H9 (cell line): ENCODE measurements at regions not wholly inside any gene's neighbourhood (a gene's known extent, or its start where the extent isn't known, plus 50 kb on each side); places are given as distances from the start of the nearest gene placed in this dataset.

Experiments
- DNase-seq: peaks from one replicate; pipeline ENCODE4 v3.0.0-alpha.2; 2017
- H2AFZ ChIP-seq: one replicate; pipeline ENCODE4 v1.6.1; 2013; ENCODE audit warnings: mild to moderate bottlenecking, low read length, control low read depth, moderate library complexity
- H2AK5ac ChIP-seq: 2 replicates; pipeline ENCODE4 v1.6.1; 2013; ENCODE audit warnings: low read length, control low read depth, mixed read lengths; ENCODE audit not compliant: insufficient read length
- H2BK120ac ChIP-seq: one replicate; pipeline ENCODE4 v1.6.1; 2013; ENCODE audit warnings: low read depth, mild to moderate bottlenecking, low read length, control low read depth, inconsistent platforms; ENCODE audit not compliant: poor library complexity, severe bottlenecking
- H2BK12ac ChIP-seq: 2 replicates; pipeline ENCODE4 v1.6.1; 2013; ENCODE audit warnings: low read length, control low read depth, mixed read lengths, low read depth; ENCODE audit not compliant: insufficient read length
- H2BK15ac ChIP-seq: 2 replicates; pipeline ENCODE4 v1.6.1; 2013; ENCODE audit warnings: low read depth, low read length, control low read depth
- H2BK20ac ChIP-seq: one replicate; pipeline ENCODE4 v1.6.1; 2013; ENCODE audit warnings: low read depth, mild to moderate bottlenecking, low read length, control low read depth, inconsistent platforms; ENCODE audit not compliant: poor library complexity, severe bottlenecking
- H2BK5ac ChIP-seq: 2 replicates; pipeline ENCODE4 v1.6.1; 2013; ENCODE audit warnings: low read length, control low read depth, mixed read lengths; ENCODE audit not compliant: insufficient read length
- H3K14ac ChIP-seq: 2 replicates; pipeline ENCODE4 v1.6.1; 2013; ENCODE audit warnings: low read length, control low read depth; ENCODE audit not compliant: insufficient read depth
- H3K18ac ChIP-seq: 2 replicates; pipeline ENCODE4 v1.6.1; 2013; ENCODE audit warnings: low read depth, mild to moderate bottlenecking, mixed read lengths, low read length, control low read depth; ENCODE audit not compliant: insufficient read length
- H3K23ac ChIP-seq: 2 replicates; pipeline ENCODE4 v1.6.1; 2013; ENCODE audit warnings: low read length, control low read depth, mixed read lengths, low read depth; ENCODE audit not compliant: insufficient read length
- H3K23me2 ChIP-seq: 2 replicates; pipeline ENCODE4 v1.6.1; 2013; ENCODE audit warnings: low read depth, mild to moderate bottlenecking, mixed read lengths, low read length, control low read depth; ENCODE audit not compliant: insufficient read length, poor library complexity, severe bottlenecking
- H3K27ac ChIP-seq: 2 replicates; pipeline ENCODE4 v1.5.1; 2013; ENCODE audit warnings: low read length, control low read depth, mixed read lengths, low read depth; ENCODE audit not compliant: insufficient read length
- H3K27me3 ChIP-seq: 2 replicates; pipeline ENCODE4 v1.6.1; 2013; ENCODE audit warnings: low read length, control low read depth, inconsistent platforms; ENCODE audit not compliant: insufficient read depth
- H3K4ac ChIP-seq: 2 replicates; pipeline ENCODE4 v1.6.1; 2013; ENCODE audit warnings: low read depth, mild to moderate bottlenecking, control low read depth, inconsistent platforms, low read length, moderate library complexity
- H3K4me1 ChIP-seq: 2 replicates; pipeline ENCODE4 v1.6.1; 2013; ENCODE audit warnings: low read length, control low read depth, inconsistent platforms; ENCODE audit not compliant: insufficient read depth
- H3K4me2 ChIP-seq: 2 replicates; pipeline ENCODE4 v1.6.1; 2013; ENCODE audit warnings: low read length, control low read depth, mixed read lengths; ENCODE audit not compliant: insufficient read length, insufficient read depth
- H3K56ac ChIP-seq: 2 replicates; pipeline ENCODE4 v1.6.1; 2013; ENCODE audit warnings: low read depth, mild to moderate bottlenecking, mixed read lengths, low read length, control low read depth; ENCODE audit not compliant: insufficient read length
- H3K79me1 ChIP-seq: 2 replicates; pipeline ENCODE4 v1.6.1; 2013; ENCODE audit warnings: low read depth, mild to moderate bottlenecking, moderate library complexity, low read length, control low read depth, inconsistent platforms; ENCODE audit not compliant: insufficient read depth, poor library complexity, severe bottlenecking
- H3K79me2 ChIP-seq: 2 replicates; pipeline ENCODE4 v1.6.1; 2013; ENCODE audit warnings: low read length, control low read depth, inconsistent platforms; ENCODE audit not compliant: insufficient read depth
- H3K9ac ChIP-seq: 2 replicates; pipeline ENCODE4 v1.6.1; 2013; ENCODE audit warnings: low read length, control low read depth, mixed read lengths; ENCODE audit not compliant: insufficient read length; ENCODE audit errors: extremely low read depth
- H3K9me3 ChIP-seq: one replicate; pipeline ENCODE4 v1.6.1; 2013; ENCODE audit warnings: low read depth, low read length, inconsistent platforms; ENCODE audit not compliant: control insufficient read depth
- H3T11ph ChIP-seq: one replicate; pipeline ENCODE4 v1.6.1; 2013; ENCODE audit warnings: mild to moderate bottlenecking, low read length, control low read depth, inconsistent platforms
- H4K20me1 ChIP-seq: one replicate; pipeline ENCODE4 v1.6.1; 2013; ENCODE audit not compliant: control insufficient read depth, insufficient read length, insufficient read depth
- H4K5ac ChIP-seq: 2 replicates; pipeline ENCODE4 v1.6.1; 2013; ENCODE audit warnings: low read depth, mild to moderate bottlenecking, mixed read lengths, low read length, control low read depth; ENCODE audit not compliant: insufficient read length
- H4K8ac ChIP-seq: replicated peaks from 2 replicates; pipeline ENCODE4 v1.6.1; 2013; ENCODE audit warnings: low read length, control low read depth, mixed read lengths, low read depth; ENCODE audit not compliant: insufficient read length
- H4K91ac ChIP-seq: 2 replicates; pipeline ENCODE4 v1.6.1; 2013; ENCODE audit warnings: low read depth, mild to moderate bottlenecking, moderate library complexity, mixed read lengths, low read length, control low read depth; ENCODE audit not compliant: insufficient read length
- H3K27ac Mint-ChIP-seq, 3 experiments: 2 replicates in 2 of 3; 3 replicates in 1 of 3; pipeline ENCODE4 v1.8.0; 2020 to 2021; ENCODE audit warnings: mixed read lengths in 3 of 3, mild to moderate bottlenecking in 1 of 3, moderate library complexity in 1 of 3
- H3K27me3 Mint-ChIP-seq: 2 replicates; pipeline ENCODE4 v1.8.0; 2021; ENCODE audit warnings: low read depth, mild to moderate bottlenecking, moderate library complexity, mixed read lengths
- H3K36me3 Mint-ChIP-seq, 3 experiments: 2 replicates in 2 of 3; 3 replicates in 1 of 3; pipeline ENCODE4 v1.8.0; 2020 to 2021; ENCODE audit warnings: low read depth in 3 of 3, mixed read lengths in 3 of 3; ENCODE audit not compliant: insufficient read depth in 1 of 3
- H3K4me1 Mint-ChIP-seq, 2 experiments: 2 replicates each; pipeline ENCODE4 v1.8.0; 2020; ENCODE audit warnings: mixed read lengths in 2 of 2
- H3K4me3 Mint-ChIP-seq, 2 experiments: 2 replicates in 1 of 2; 3 replicates in 1 of 2; pipeline ENCODE4 v1.8.0; 2020 to 2021; ENCODE audit warnings: mild to moderate bottlenecking in 2 of 2, mixed read lengths in 2 of 2, moderate library complexity in 1 of 2
- H3K9me3 Mint-ChIP-seq, 2 experiments: 2 replicates in 1 of 2; 3 replicates in 1 of 2; pipeline ENCODE4 v1.8.0; 2020; ENCODE audit warnings: mild to moderate bottlenecking in 2 of 2, mixed read lengths in 2 of 2, moderate library complexity in 1 of 2
- WGBS: extraction: QIAGEN DNeasy Blood & Tissue Kit; methylation state at CpG from one replicate; pipeline ENCODE4 v1.1.7; 2013; ENCODE audit warnings: missing lambda C conversion rate, low lambda C conversion rate, mixed read lengths; ENCODE audit not compliant: insufficient read length; ENCODE audit errors: extremely low coverage; 5-methylcytosine and 5-hydroxymethylcytosine counted together
- TF ChIP-seq, protein P1 (sequence below): fragments of 200-600 bp; sonication (generic); conservative IDR thresholded peaks from 3 replicates; pipeline ENCODE4 v1.8.0; 2021; ENCODE audit warnings: antibody characterized with exemption, mild to moderate bottlenecking

GRCh38 chr20:11677428-11677827 is 240.3 kb upstream of the BTBD3 start:
- Histone ChIP-seq H3K4me2 (no peak overlapping the region), H2BK5ac (no peak overlapping the region), H3K79me1 (no peaks in the 10 kb centered on the region), H4K20me1 (no peaks in the 10 kb centered on the region), H2AFZ (no peak overlapping the region), H3K23ac (no peak overlapping the region), H3K27me3 (no peaks in the 10 kb centered on the region), H3K14ac (no peak overlapping the region), H3K79me2 (no peaks in the 10 kb centered on the region), H3K9ac (no peak overlapping the region), H3K9me3 (no peaks in the 10 kb centered on the region), H2BK12ac (no peak overlapping the region), H4K91ac (no peak overlapping the region), H3K4ac (no peak overlapping the region), H2BK20ac (no peak overlapping the region), H2BK120ac (no peak overlapping the region), H3K56ac (no peak overlapping the region), H4K8ac (no peak overlapping the region), H2AK5ac (no peak overlapping the region), H3K27ac (no peak overlapping the region), H4K5ac (no peak overlapping the region), H3T11ph (no peak overlapping the region), H2BK15ac (no peak overlapping the region), H3K23me2 (no peaks in the 10 kb centered on the region), H3K4me1 (no peaks in the 10 kb centered on the region; the same call in 1 of the 2 replicates), H3K18ac (no peak overlapping the region)
- peaks cover 16 to 20% of the 10 kb centered on the region in 2 experiments for H3K4me1 Mint-ChIP-seq
- no peak for DNase-seq
- no peaks in the 10 kb centered on the region for H3K36me3 Mint-ChIP-seq
- no CpG with 5 or more reads among the region's 3 CpGs for WGBS
- no peaks in the 10 kb centered on the region for H3K9me3 Mint-ChIP-seq
- TF ChIP-seq, protein P1, sequence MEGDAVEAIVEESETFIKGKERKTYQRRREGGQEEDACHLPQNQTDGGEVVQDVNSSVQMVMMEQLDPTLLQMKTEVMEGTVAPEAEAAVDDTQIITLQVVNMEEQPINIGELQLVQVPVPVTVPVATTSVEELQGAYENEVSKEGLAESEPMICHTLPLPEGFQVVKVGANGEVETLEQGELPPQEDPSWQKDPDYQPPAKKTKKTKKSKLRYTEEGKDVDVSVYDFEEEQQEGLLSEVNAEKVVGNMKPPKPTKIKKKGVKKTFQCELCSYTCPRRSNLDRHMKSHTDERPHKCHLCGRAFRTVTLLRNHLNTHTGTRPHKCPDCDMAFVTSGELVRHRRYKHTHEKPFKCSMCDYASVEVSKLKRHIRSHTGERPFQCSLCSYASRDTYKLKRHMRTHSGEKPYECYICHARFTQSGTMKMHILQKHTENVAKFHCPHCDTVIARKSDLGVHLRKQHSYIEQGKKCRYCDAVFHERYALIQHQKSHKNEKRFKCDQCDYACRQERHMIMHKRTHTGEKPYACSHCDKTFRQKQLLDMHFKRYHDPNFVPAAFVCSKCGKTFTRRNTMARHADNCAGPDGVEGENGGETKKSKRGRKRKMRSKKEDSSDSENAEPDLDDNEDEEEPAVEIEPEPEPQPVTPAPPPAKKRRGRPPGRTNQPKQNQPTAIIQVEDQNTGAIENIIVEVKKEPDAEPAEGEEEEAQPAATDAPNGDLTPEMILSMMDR: no peak
- H3K27me3 Mint-ChIP-seq: 0 out of 2 replicates have a peak, but pooled peaks cover 4% of the 10 kb centered on the region
- no peak overlapping the region for H3K27ac Mint-ChIP-seq
- H3K4me3 Mint-ChIP-seq: no peak overlapping the region
